AG04450 (cell line): ENCODE measurements at regions not wholly inside any gene's neighbourhood (a gene's known extent, or its start where the extent isn't known, plus 50 kb on each side); places are given as distances from the start of the nearest gene placed in this dataset.

Experiments
- CTCF ChIA-PET: fragments of 300-600, 350-600 bp; formaldehyde crosslinking; extraction: SDS; loops from one replicate; lab custom pipeline; 2022; ENCODE audit warnings: antibody characterized with exemption, inconsistent platforms; lab: Charles Lee
- POLR2A ChIA-PET: fragments of 350-600 bp; formaldehyde crosslinking; extraction: SDS; loops from one replicate; lab custom pipeline; 2021; ENCODE audit warnings: antibody characterized with exemption, inconsistent platforms; lab: Yijun Ruan, JAX
- DNase-seq: peaks from one replicate; pipeline ENCODE4 v3.0.0-alpha.2; 2011; ENCODE audit warnings: low read depth, low spot score
- H3K27ac ChIP-seq: one replicate; pipeline ENCODE4 v1.5.1; 2012; ENCODE audit warnings: low read depth, low read length, control low read depth
- H3K27me3 ChIP-seq: one replicate; pipeline ENCODE4 v1.6.0; 2012; ENCODE audit warnings: low read length; ENCODE audit not compliant: control insufficient read depth, insufficient read depth
- H3K4me3 ChIP-seq: 2 replicates; pipeline ENCODE4 v1.5.1; 2011; ENCODE audit warnings: mild to moderate bottlenecking, low read depth, low read length, control low read depth
- H3K9me3 ChIP-seq: 2 replicates; pipeline ENCODE4 v1.5.1; 2012; ENCODE audit warnings: low read length; ENCODE audit not compliant: control insufficient read depth, insufficient read depth
- CTCF ChIP-seq: IDR thresholded peaks from 2 replicates; pipeline ENCODE4 v1.5.1; 2011; ENCODE audit warnings: low read depth, low read length, control low read depth, inconsistent platforms

GRCh38 chr2:76082509-76082908 is 371.8 kb upstream of the GCFC2 start:
- Histone ChIP-seq H3K27ac (no peak overlapping the region), H3K9me3 (no peaks in the 10 kb centered on the region), H3K27me3 (no peaks in the 10 kb centered on the region), H3K4me3 (no peak overlapping the region)
- TF ChIP-seq CTCF, result no peak
- no peak for DNase-seq
- ChIA-PET POLR2A (no interaction called here), CTCF (no interaction called here)

GRCh38 chr2:76080154-76080553 is 369.4 kb upstream of the GCFC2 start:
- no peak overlapping the region for H3K4me3 ChIP-seq
- no peak overlapping the region for H3K27ac ChIP-seq
- ChIA-PET CTCF (no interaction called here), POLR2A (no interaction called here)
- TF ChIP-seq CTCF, result no peak
- H3K27me3 ChIP-seq, result no peaks in the 10 kb centered on the region
- no peak for DNase-seq
- H3K9me3 ChIP-seq, result no peaks in the 10 kb centered on the region

GRCh38 chr2:76075126-76075525 is 364.4 kb upstream of the GCFC2 start:
- ChIA-PET POLR2A (no interaction called here), CTCF (no interaction called here)
- H3K9me3 ChIP-seq, result no peaks in the 10 kb centered on the region
- TF ChIP-seq CTCF, result no peak
- no peaks in the 10 kb centered on the region for H3K27me3 ChIP-seq
- no peak for DNase-seq
- H3K4me3 ChIP-seq, result no peak overlapping the region
- no peak overlapping the region for H3K27ac ChIP-seq

- no peak overlapping the region for H3K4me3 ChIP-seq
- no peaks in the 10 kb centered on the region for H3K9me3 ChIP-seq
- POLR2A ChIA-PET, result no interaction called here
- no peak for TF ChIP-seq CTCF
- H3K27ac ChIP-seq, result no peak overlapping the region
- H3K27me3 ChIP-seq, result no peaks in the 10 kb centered on the region
- CTCF ChIA-PET, result no interaction called here
- DNase-seq, result no peak
Measured at GRCh38 chr2:76073992-76074604, 363.4 kb upstream of the GCFC2 start.

GRCh38 chr2:76050196-76050595 is 339.5 kb upstream of the GCFC2 start:
- Histone ChIP-seq H3K27ac (no peak overlapping the region), H3K4me3 (no peak overlapping the region), H3K27me3 (no peaks in the 10 kb centered on the region), H3K9me3 (no peaks in the 10 kb centered on the region)
- ChIA-PET POLR2A (no interaction called here), CTCF (interaction anchor here (0.6 kb wide), 1 partner anchor 148 kb away, joined by 5 read pairs; no protein-coding TSS in a partner anchor)
- TF ChIP-seq CTCF, result no peak
- no peak for DNase-seq
